GM21717 (cell line): ENCODE measurements at regions not wholly inside any gene's neighbourhood (a gene's known extent, or its start where the extent isn't known, plus 50 kb on each side); places are given as distances from the start of the nearest gene placed in this dataset.

Source experiments
- ATAC-seq: cut with Tn5 transposase; IDR thresholded peaks from one replicate; pipeline ENCODE4 v1.9.1; 2021; ENCODE audit warnings: mild to moderate bottlenecking, moderate library complexity; ENCODE audit not compliant: unreplicated experiment

- ATAC-seq: no peak
These were observed 229.1 kb downstream of the KCNC2 start for GRCh38 chr12:74980510-74980909.

- no peak for ATAC-seq
These were observed 228.1 kb downstream of the KCNC2 start for GRCh38 chr12:74981541-74981940.

- ATAC-seq: no peak
These were observed 225.7 kb downstream of the KCNC2 start for GRCh38 chr12:74983917-74984316.

- no peak for ATAC-seq
These were observed 225.0 kb downstream of the KCNC2 start for GRCh38 chr12:74984631-74985030.

GRCh38 chr12:74985293-74985985 is 224.2 kb downstream of the KCNC2 start:
- no peak for ATAC-seq

DNA sequence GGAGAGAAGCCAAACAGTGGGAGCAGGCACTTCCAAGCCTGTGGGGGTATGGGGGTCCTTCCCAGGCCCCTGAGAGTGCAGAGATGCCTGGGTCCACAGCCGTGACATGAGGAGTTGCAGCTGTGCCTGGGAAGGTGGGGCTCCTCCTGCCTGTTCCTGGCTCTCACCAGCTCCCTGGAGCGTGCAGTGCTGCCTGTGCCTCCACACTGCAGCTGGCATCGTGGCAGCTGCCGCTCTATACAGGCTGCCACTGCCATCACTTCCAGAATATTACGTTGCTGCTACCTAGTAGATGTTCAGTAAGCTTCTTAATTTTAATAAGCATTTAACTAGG is 223.7 kb downstream of the KCNC2 start:
- no peak for ATAC-seq

DNA sequence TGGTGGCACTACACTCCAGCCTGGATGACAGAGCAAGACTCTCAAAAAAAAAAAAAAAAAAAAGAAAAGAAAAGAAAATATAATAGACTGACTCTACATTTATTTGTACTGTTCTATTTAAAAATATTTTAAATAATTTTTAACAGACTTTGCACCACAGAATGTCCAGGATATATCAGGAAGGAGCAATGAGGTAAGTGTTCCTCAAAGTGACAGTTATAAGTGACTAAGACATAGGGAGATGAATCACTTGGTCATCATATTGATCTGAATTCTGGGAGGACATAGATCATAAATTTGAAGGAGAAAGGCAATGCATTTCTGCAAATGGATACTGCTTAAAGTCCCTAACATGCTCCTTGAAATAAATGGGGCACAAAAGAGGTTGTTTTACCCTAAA is 221.5 kb downstream of the KCNC2 start:
- ATAC-seq: no peak
